Hippocampal formation (tissue), 2 donors: ENCODE measurements at regions not wholly inside any gene's neighbourhood (a gene's known extent, or its start where the extent isn't known, plus 50 kb on each side); places are given as distances from the start of the nearest gene placed in this dataset.
"Not testable (repeated sequence)": the region's sequence is repeated elsewhere in the genome, so short reads cannot be mapped to it uniquely, and the experiment has no call there.

Experiments used
- DNase-seq, 2 donors: peaks; one replicate each; lab custom pipeline; 2025; lab: John Stamatoyannopoulos, UW

GRCh38 chr16:65770752-65771151 is 595.7 kb upstream of the CDH5 start:
- DNase-seq = no peak

- no peak for DNase-seq
These were observed 596.6 kb upstream of the CDH5 start for GRCh38 chr16:65769776-65770438.

GRCh38 chr16:65769055-65769465 is 597.4 kb upstream of the CDH5 start:
- no peak for DNase-seq

- DNase-seq = no peak
These were observed 599.4 kb upstream of the CDH5 start for GRCh38 chr16:65767125-65767524.

GRCh38 chr16:65763640-65764305 is 602.7 kb upstream of the CDH5 start:
- DNase-seq = no peak

- no peak for DNase-seq
These were observed 605.6 kb upstream of the CDH5 start for GRCh38 chr16:65760874-65761273.

GRCh38 chr16:65758620-65759019 is 607.9 kb upstream of the CDH5 start:
- DNase-seq = no peak

GRCh38 chr16:65757064-65757463 is 609.4 kb upstream of the CDH5 start:
- DNase-seq = no peak

GRCh38 chr16:65756163-65756562 is 610.3 kb upstream of the CDH5 start:
- DNase-seq = no peak

GRCh38 chr16:65754820-65755691 is 611.4 kb upstream of the CDH5 start:
- no peak for DNase-seq

- no peak for DNase-seq
These were observed 614.0 kb upstream of the CDH5 start for GRCh38 chr16:65752522-65752844.

GRCh38 chr16:65751622-65752521 is 614.6 kb upstream of the CDH5 start:
- DNase-seq = no peak

- no peak for DNase-seq
These were observed 617.0 kb upstream of the CDH5 start for GRCh38 chr16:65749506-65749905.

- DNase-seq = no peak
These were observed 619.5 kb upstream of the CDH5 start for GRCh38 chr16:65746941-65747340.

- no peak for DNase-seq
These were observed 621.2 kb upstream of the CDH5 start for GRCh38 chr16:65745201-65745708.

GRCh38 chr16:65744401-65744800 is 622.1 kb upstream of the CDH5 start:
- no peak for DNase-seq

GRCh38 chr16:65743558-65743957 is 621.7 kb upstream of the CDH11 start:
- no peak for DNase-seq

- no peak for DNase-seq
These were observed 618.8 kb upstream of the CDH11 start for GRCh38 chr16:65740711-65741110.

- no peak for DNase-seq
These were observed 617.7 kb upstream of the CDH11 start for GRCh38 chr16:65739518-65739917.

GRCh38 chr16:65737831-65738230 is 616.0 kb upstream of the CDH11 start:
- DNase-seq = no peak

GRCh38 chr16:65735615-65736014 is 613.8 kb upstream of the CDH11 start:
- DNase-seq = not testable (repeated sequence)

GRCh38 chr16:65733721-65734120 is 611.9 kb upstream of the CDH11 start:
- no peak for DNase-seq
